PC-3 (cell line): ENCODE measurements at regions not wholly inside any gene's neighbourhood (a gene's known extent, or its start where the extent isn't known, plus 50 kb on each side); places are given as distances from the start of the nearest gene placed in this dataset.
"Not testable (repeated sequence)": the region's sequence is repeated elsewhere in the genome, so short reads cannot be mapped to it uniquely, and the experiment has no call there.

Experiments
- CTCF ChIP-seq: fragments of 300-600 bp; sonication (generic); conservative IDR thresholded peaks from 2 replicates; pipeline ENCODE4 v1.5.1; 2017; ENCODE audit warnings: antibody characterized with exemption, low read depth, mild to moderate bottlenecking, low read length
- EZH2 ChIP-seq: fragments of 300-600 bp; sonication (generic); IDR thresholded peaks from one replicate; pipeline ENCODE4 v1.6.1; 2017; ENCODE audit warnings: antibody characterized with exemption, mild to moderate bottlenecking, low read length; ENCODE audit not compliant: unreplicated experiment
- EZH2phosphoT487 ChIP-seq: fragments of 300-600 bp; sonication (generic); IDR thresholded peaks from 2 replicates; pipeline ENCODE4 v1.6.1; 2018; ENCODE audit warnings: mild to moderate bottlenecking, antibody characterized with exemption, low read length, borderline replicate concordance

- not testable (repeated sequence) for TF ChIP-seq EZH2, CTCF, EZH2phosphoT487
Observed at GRCh38 chr7:119648752-119649151, 624.2 kb upstream of the KCND2 start.
